HG03039 (cell line): ENCODE measurements at regions not wholly inside any gene's neighbourhood (a gene's known extent, or its start where the extent isn't known, plus 50 kb on each side); places are given as distances from the start of the nearest gene placed in this dataset.
"Not testable (repeated sequence)": the region's sequence is repeated elsewhere in the genome, so short reads cannot be mapped to it uniquely, and the experiment has no call there.

Source experiments
- ATAC-seq: cut with Tn5 transposase; IDR thresholded peaks from one replicate; pipeline ENCODE4 v1.9.1; 2021; ENCODE audit warnings: mild to moderate bottlenecking, moderate library complexity; ENCODE audit not compliant: unreplicated experiment

GRCh38 chr6:119838043-119838442, 488.5 kb upstream of the MAN1A1 start:
- no peak for ATAC-seq

- ATAC-seq = no peak
These were observed 484.9 kb upstream of the MAN1A1 start for GRCh38 chr6:119834418-119834817.

DNA sequence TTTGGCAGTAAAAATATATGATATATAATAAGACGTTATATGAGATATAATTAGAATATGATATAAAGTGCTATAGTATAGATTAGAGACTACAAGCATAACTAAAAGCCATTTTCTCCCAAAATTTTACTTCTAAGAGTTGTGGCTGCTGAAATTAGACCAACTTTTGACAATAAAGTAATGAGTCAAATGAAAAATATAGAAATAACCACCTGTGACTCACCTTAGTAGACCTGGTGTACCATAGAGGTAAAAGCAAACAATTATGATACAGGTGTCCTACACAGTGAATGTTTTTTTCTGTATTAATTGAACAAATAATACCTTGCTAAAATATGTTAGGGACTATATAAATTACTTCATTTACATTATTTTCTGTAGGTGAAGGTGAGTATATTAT, 482.9 kb upstream of the MAN1A1 start:
- ATAC-seq = no peak

GRCh38 chr6:119830494-119831295, 481.1 kb upstream of the MAN1A1 start:
- ATAC-seq = no peak

DNA sequence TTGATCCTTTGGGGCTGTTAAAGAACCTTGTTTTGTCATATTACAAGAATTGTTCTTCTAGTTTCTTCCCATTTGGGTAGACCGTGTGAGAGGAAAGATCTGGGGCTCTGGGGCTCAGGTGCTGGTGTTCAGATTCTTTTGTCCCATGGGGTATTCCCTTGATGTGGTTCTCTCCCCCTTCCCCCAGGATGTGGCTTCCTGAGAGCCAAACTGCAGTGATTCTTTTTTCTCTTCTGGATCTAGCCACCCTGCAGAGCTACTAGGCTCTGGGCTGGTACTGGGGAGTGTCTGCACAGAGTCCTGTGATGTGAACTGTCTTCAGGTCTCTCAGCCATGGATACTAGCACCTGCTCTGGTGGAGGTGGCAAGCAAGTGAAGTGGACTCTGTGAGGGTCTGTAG, 480.5 kb upstream of the MAN1A1 start:
- ATAC-seq = no peak

DNA sequence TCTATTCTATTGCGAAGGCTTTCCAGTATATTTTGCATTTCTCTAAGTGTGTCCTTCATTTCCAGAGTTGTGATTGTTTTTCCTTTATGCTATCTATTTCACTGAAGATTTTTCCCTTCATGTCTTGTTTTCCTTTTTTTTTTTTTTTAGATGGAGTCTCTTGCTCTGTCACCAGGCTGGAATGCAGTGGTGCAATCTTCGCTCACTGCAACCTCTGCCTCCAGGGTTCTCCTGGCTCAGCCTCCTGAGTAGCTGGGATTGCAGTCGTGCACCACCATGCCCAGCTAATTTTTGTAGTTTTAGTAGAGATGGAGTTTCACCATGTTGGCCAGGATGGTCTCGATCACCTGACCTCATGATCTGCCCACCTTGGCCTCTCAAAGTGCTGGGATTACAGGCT, 479.9 kb upstream of the MAN1A1 start:
- not testable (repeated sequence) for ATAC-seq

DNA sequence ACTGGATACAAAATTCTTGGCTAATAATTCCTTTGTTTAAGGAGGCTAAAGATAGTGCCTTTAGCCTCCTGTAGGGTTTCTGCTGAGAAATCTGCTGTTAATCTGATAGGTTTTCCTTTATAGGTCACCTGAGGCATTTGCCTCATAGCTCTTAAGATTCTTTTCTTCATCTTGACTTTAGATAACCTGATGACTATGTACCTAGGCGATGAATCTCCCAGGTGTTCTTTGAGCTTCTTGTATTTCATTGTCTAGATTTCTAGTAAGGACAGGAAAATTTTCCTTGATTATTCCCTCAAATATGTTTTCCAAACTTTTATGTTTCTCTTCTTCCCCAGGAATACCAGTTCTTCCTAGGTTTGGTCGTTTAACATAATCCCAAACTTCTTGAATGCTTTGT, 479.4 kb upstream of the MAN1A1 start:
- ATAC-seq = no peak

GRCh38 chr6:119821380-119821779, 471.8 kb upstream of the MAN1A1 start:
- no peak for ATAC-seq

GRCh38 chr6:119818876-119819275, 469.3 kb upstream of the MAN1A1 start:
- ATAC-seq = no peak

- ATAC-seq = no peak
These were observed 465.2 kb upstream of the MAN1A1 start for GRCh38 chr6:119814609-119815400.

DNA sequence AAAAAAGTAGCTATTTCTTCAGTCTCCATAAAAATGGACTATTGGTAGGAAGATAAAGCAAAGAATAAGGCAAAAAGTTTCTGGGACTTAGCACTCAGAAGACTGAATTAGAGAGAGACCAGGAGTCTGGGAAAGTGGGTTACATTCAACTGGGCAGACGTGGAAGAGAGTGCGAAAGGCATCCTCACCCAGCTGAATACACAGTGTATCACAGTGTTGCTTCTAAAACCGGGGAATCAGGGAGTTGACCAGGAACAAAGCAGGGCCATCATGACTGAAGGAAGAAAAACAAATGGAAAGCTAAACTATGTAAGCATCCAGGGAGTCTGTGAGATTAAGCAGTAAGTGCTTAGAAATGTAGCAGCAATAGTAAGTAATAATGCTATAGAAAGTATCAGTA, 452.9 kb upstream of the MAN1A1 start:
- no peak for ATAC-seq

DNA sequence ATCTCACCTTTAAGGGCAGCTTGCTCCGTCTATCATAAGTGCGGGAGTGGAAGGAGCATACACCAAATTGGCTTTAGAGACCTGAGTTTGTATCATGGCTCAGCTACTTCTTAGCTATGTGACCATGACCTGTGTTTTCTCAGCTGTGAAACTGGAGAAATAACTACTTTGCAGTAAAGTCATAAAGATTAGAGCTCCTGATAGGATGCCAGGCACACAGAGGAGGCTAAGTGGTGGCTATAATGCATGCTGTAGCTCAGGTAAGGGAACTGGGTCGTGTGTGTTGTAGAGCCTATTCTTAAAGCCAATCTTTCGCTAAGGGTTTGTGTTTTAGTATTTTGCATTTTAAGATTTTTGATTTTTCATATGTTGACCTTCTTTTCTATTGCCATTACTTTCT, 451.5 kb upstream of the MAN1A1 start:
- no peak for ATAC-seq

DNA sequence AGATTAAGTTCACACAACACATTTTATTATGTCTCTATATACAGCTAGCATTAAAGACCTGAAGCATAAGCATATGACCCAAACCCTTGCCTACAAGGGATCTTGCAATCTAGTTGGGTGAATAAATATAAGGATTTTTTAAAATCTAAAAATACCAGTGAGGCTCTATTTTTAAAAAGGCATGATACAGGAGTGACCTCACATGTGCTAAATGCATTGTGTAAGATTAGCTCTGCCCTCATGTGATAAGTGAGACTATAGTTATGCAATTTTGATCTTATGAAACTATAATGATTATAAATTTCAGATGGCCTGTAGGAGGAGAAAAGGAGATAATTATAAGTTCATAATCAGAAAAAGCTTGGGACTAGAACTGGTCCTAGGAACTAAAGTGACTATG, 451.0 kb upstream of the MAN1A1 start:
- ATAC-seq = no peak

DNA sequence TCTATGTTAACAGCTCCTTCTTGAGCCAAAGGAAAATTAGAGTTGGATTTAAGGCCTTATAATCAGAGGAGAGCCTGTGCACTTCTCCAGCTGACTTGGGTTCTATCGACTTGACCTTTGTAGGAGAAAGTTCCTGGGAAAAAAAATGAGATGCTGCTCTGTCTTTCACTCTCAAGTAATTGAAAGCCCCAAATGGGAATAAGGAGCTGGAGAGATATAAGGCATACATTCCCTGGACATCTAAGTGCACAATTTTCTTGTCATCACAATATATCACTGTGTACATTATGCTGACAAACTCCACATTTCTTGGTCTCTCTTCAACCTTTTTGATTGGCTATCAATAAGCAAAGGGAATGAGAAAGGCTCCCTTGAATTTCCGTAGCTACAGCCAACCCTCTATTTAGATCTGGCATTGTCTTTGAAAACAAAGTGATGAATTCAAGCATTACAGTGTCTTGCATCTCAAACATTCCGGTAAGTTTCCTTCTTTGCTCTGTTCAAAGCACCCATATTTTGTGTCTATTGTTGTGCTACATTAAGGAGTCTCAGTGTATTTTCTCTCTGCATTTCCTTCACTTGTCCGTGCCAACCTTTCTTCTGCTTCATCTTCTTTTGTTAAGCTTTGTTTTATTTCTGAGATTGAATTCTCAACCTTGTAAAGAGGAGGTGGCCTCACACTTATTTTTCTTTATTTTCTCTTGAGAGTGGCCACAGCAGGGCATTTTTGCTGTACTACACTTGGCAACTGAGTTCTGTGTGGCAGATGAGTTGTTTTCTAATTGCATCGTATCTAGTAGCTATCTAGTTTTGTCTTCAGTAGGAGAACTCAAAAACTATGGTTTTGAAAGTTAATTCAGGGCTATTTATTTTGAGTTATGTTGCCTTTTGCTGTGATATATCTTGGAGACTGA, 450.3 kb upstream of the MAN1A1 start:
- ATAC-seq = no peak

- ATAC-seq = no peak
These were observed 442.2 kb upstream of the MAN1A1 start for GRCh38 chr6:119791736-119792135.

DNA sequence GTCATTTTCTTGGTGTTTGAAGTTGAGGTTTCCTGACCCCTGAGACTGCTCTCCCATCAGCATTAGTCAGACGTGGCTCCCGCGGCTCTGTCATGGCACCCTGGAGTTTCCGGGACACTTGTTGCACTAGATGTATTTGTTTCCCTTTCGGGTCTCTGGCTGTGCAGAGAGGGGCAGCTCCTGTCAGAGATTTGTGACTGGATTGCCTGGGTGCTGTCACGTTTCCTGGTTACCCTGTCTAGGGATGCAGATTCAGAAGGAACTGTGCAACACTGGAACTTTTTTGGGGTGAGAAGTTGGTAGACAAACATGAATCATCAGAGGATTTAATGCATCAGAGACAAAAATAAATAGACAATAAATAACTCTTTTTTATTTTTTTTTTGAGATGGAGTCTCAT, 431.8 kb upstream of the MAN1A1 start:
- ATAC-seq = no peak

DNA sequence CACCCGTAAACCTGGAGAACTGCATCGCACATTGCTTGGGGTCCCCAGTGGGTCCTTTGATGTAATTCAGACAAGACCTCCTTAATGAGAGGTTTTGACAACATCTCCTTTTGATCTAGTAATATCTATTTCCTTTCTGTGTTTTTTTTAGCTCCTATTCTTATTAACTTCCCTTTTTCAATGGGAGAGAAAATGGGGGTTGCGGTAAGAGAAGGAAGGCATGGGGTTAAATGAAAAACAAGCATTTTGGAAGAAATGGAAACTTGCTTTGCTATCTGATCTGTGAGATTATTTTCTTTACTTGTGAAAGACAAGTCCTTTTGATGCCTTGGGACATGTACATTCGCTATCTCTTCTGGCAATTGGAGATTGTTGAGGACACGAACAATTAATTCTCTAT, 418.6 kb upstream of the MAN1A1 start:
- no peak for ATAC-seq

DNA sequence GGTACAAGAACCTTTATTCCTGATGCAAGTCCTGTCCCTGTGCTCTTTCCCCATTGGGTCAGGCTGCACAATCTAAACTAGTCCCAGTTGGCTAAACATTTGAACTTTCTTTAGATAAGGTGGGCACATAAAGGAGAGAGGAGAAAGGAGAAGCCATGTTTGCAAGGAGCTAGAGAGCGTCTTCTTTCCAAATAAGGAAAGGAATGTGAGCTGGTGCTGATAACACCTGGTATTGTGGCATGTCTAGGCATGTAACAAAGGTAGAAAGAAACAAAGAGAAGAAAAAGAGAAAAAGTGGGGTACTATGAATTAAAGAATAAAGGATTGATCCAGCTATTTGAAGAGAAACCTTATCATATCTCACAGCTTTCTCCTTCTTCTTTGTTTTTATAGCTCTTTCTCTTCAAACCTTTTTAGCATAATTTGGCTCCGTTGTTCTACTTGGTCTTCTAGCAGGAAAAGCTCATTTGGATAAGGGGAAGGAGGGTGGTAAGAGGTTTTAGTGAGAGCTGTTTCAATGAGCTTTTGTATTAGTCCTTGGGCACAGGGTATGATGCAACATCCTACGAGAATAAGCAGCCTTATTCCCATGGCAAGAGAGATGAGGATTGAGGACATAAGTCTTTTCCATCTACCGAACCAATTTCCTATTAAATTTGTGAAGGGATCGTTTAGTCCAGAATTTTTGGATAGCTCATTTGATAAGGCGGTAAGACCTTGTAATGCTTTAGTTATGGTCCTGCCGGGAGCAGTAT, 415.5 kb upstream of the MAN1A1 start:
- ATAC-seq = no peak

- ATAC-seq = no peak
These were observed 410.5 kb upstream of the MAN1A1 start for GRCh38 chr6:119760046-119760445.

DNA sequence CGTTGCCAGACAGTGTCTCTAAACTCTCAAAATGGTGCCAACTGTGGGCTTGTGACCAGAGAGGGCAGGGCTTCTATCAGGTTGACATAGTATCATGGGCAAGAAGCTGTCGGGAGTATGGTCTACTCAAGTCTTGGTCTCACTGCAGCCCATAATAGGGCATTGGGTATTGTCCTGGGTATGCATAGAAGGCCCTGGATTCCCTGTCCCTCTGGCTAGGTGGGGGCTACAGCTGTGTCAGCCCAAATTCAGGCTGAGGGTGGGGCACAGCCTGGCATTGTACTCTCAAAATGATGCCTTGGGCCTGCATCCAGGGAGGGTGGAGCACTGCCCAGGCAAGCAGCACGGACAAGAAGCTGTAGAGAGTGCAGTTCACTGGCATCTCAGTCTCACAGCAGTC, 408.8 kb upstream of the MAN1A1 start:
- no peak for ATAC-seq

GRCh38 chr6:119757467-119757866, 407.9 kb upstream of the MAN1A1 start:
- ATAC-seq = no peak
